ENCODE measurements at regions not wholly inside any gene's neighbourhood (a gene's known extent, or its start where the extent isn't known, plus 50 kb on each side); places are given as distances from the start of the nearest gene placed in this dataset.
A peak's percentile ranks its signal among the peaks of the same experiment; 100 is the strongest.

GRCh38 chr2:111618978-111619902 is 264.8 kb downstream of the ANAPC1 start:
- no peaks in the 10 kb centered on the region for H3K36me3 ChIP-seq
- no peak overlapping the region for H3K27ac ChIP-seq
- DNase-seq, result no peak
- in situ Hi-C loops (cut with MboI; ENCODE audit: low pct_ligation_motif_present in 1 of 4, low pct_unique_long_range_greater_than_20kb in 1 of 4, low sequenced_read_pairs in 3 of 4), result no loop called here
- WGBS, 2 donors (ENCODE audit: low coverage in 1 of 2), result 64 to 73% methylated on average over 10 to 11 of the region's 11 CpGs
- TF ChIP-seq, protein P1, sequence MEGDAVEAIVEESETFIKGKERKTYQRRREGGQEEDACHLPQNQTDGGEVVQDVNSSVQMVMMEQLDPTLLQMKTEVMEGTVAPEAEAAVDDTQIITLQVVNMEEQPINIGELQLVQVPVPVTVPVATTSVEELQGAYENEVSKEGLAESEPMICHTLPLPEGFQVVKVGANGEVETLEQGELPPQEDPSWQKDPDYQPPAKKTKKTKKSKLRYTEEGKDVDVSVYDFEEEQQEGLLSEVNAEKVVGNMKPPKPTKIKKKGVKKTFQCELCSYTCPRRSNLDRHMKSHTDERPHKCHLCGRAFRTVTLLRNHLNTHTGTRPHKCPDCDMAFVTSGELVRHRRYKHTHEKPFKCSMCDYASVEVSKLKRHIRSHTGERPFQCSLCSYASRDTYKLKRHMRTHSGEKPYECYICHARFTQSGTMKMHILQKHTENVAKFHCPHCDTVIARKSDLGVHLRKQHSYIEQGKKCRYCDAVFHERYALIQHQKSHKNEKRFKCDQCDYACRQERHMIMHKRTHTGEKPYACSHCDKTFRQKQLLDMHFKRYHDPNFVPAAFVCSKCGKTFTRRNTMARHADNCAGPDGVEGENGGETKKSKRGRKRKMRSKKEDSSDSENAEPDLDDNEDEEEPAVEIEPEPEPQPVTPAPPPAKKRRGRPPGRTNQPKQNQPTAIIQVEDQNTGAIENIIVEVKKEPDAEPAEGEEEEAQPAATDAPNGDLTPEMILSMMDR (IDR thresholded peaks at IDR 0.05), result peak in 4 of 5 experiments; percentile 18 to 36 (median 20)
- no peak for TF ChIP-seq POLR2A (IDR thresholded peaks at IDR 0.05)
- intact Hi-C loops (cut with DNase I; ENCODE audit: low total_unique reads), result no loop called here
- no peak overlapping the region for H3K4me3 ChIP-seq
- H3K4me1 ChIP-seq, result peaks cover 0 to 4% (median 0%) of the 10 kb centered on the region in 4 donors
- no peaks in the 10 kb centered on the region for H3K27me3 ChIP-seq
- H3K9me3 ChIP-seq, result no peaks in the 10 kb centered on the region

- 88% methylated on average over 5 of the region's 5 CpGs; no CpG with 5 or more reads in 1 of the 2 donors for WGBS, 2 donors (ENCODE audit: low coverage in 1 of 2)
- Histone ChIP-seq H3K27me3 (no peaks in the 10 kb centered on the region), H3K4me1 (peaks cover 0 to 4% (median 0%) of the 10 kb centered on the region in 4 donors), H3K27ac (no peak overlapping the region), H3K4me3 (no peak overlapping the region), H3K36me3 (no peaks in the 10 kb centered on the region), H3K9me3 (no peaks in the 10 kb centered on the region)
- intact Hi-C loops (cut with DNase I; ENCODE audit: low total_unique reads), result no loop called here
- no peak for DNase-seq
- in situ Hi-C loops (cut with MboI; ENCODE audit: low pct_ligation_motif_present in 1 of 4, low pct_unique_long_range_greater_than_20kb in 1 of 4, low sequenced_read_pairs in 3 of 4), result no loop called here
- TF ChIP-seq POLR2A (IDR thresholded peaks at IDR 0.05) (no peak), EP300 (IDR thresholded peaks at IDR 0.05; ENCODE audit: low read depth) (no peak), POLR2AphosphoS5 (IDR thresholded peaks at IDR 0.05) (no peak)
- TF ChIP-seq, protein P1 (IDR thresholded peaks at IDR 0.05), result no peak
Measured at GRCh38 chr2:111620281-111620680, 263.7 kb downstream of the ANAPC1 start.

DNA sequence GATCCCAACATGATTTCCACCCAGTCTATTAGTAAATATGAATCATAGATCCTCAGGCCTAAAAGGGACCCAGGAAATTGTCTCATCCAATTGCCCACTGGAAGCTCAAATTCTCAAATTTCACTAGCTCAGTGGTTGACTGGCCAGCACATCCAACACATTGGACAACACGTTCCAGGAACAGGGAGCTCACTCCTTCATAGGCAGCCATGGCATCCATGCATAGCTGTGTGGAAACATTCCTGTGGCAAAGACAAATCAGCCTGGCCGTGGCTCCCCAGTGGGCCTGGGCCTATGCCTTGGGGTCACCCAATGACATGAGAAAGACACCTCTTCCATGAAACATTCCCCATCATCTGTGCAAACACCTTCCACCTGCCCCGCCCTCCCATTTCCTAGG is 261.1 kb downstream of the ANAPC1 start:
- no peak for DNase-seq
- 90 to 100% methylated on average over 2 to 3 of the region's 3 CpGs for WGBS, 2 donors (ENCODE audit: low coverage in 1 of 2)
- TF ChIP-seq, protein P1 (IDR thresholded peaks at IDR 0.05), result no peak
- no peak for TF ChIP-seq POLR2AphosphoS5 (IDR thresholded peaks at IDR 0.05)
- TF ChIP-seq POLR2A (IDR thresholded peaks at IDR 0.05), result no peak
- TF ChIP-seq EP300 (IDR thresholded peaks at IDR 0.05; ENCODE audit: low read depth), result no peak
- intact Hi-C loops (cut with DNase I; ENCODE audit: low total_unique reads) (no loop called here), in situ Hi-C loops (cut with MboI; ENCODE audit: low pct_ligation_motif_present in 1 of 4, low pct_unique_long_range_greater_than_20kb in 1 of 4, low sequenced_read_pairs in 3 of 4) (no loop called here)
- Histone ChIP-seq H3K4me1 (peaks cover 0 to 4% (median 0%) of the 10 kb centered on the region in 4 donors), H3K36me3 (no peaks in the 10 kb centered on the region), H3K4me3 (no peak overlapping the region), H3K9me3 (peaks cover 0 to 4% of the 10 kb centered on the region in 2 donors), H3K27ac (no peak overlapping the region), H3K27me3 (no peaks in the 10 kb centered on the region)

GRCh38 chr2:111623380-111623779 is 260.6 kb downstream of the ANAPC1 start:
- Histone ChIP-seq H3K4me3 (no peak overlapping the region), H3K27me3 (no peaks in the 10 kb centered on the region), H3K4me1 (peaks cover 0 to under 1% (median 0%) of the 10 kb centered on the region in 4 donors), H3K36me3 (no peaks in the 10 kb centered on the region), H3K9me3 (peaks cover 0 to 4% of the 10 kb centered on the region in 2 donors), H3K27ac (no peak overlapping the region)
- 95 to 98% methylated on average over 3 of the region's 3 CpGs for WGBS, 2 donors (ENCODE audit: low coverage in 1 of 2)
- in situ Hi-C loops (cut with MboI; ENCODE audit: low pct_ligation_motif_present in 1 of 4, low pct_unique_long_range_greater_than_20kb in 1 of 4, low sequenced_read_pairs in 3 of 4) (no loop called here), intact Hi-C loops (cut with DNase I; ENCODE audit: low total_unique reads) (no loop called here)
- DNase-seq, result no peak
- TF ChIP-seq POLR2A (IDR thresholded peaks at IDR 0.05), result no peak
- TF ChIP-seq POLR2AphosphoS5 (IDR thresholded peaks at IDR 0.05), result no peak
- TF ChIP-seq, protein P1 (IDR thresholded peaks at IDR 0.05), result no peak
- no peak for TF ChIP-seq EP300 (IDR thresholded peaks at IDR 0.05; ENCODE audit: low read depth)
